HG02763 (cell line): ENCODE measurements at regions not wholly inside any gene's neighbourhood (a gene's known extent, or its start where the extent isn't known, plus 50 kb on each side); places are given as distances from the start of the nearest gene placed in this dataset.
A peak's percentile ranks its signal among the peaks of the same experiment; 100 is the strongest.

Experiments
- ATAC-seq: cut with Tn5 transposase; IDR thresholded peaks from one replicate; pipeline ENCODE4 v1.9.1; 2021; ENCODE audit warnings: mild to moderate bottlenecking, moderate library complexity; ENCODE audit not compliant: unreplicated experiment

DNA sequence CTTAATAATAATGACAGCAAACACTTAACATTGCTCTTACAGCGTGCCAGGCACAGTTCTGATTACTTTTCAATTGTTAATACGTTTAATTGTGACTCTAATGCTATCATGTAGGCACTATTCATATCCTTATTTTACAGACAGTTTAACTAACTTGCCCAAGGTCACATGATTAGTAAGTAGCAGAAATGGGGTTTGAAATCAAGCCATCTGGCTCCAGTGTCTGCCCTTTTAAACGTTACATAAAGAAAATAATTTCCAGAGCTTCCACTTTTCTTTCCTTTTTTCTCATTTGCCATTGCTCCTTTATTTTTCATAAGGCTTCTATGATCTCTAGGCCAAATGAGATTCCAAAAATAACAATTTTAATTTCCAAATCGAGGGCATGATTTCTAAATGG lies 50.6 kb upstream of the IKZF2 start:
- no peak for ATAC-seq

- ATAC-seq = no peak
Observed at GRCh38 chr2:213205944-213206343, 54.5 kb upstream of the IKZF2 start.

GRCh38 chr2:213213186-213213585 lies 61.8 kb upstream of the IKZF2 start:
- no peak for ATAC-seq

DNA sequence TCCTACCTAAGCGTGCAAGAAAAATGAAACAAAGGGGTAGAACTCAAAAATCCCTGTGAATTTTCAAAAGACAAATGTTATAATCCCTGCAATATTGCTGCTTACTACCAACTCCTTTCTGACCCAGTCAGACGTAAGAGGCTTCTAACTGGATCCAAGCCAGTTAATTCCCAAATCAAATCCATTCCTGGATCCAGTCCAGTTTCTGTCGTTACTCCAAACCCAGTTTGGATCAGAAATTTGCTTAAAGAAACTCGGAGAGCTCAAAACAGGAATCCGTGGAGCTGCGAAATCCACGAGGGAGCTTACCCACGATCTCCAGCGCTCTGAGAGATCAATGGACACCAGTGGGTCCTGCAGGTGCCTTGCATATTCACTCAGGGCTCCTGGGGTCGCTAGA lies 62.8 kb upstream of the IKZF2 start:
- ATAC-seq = no peak

DNA sequence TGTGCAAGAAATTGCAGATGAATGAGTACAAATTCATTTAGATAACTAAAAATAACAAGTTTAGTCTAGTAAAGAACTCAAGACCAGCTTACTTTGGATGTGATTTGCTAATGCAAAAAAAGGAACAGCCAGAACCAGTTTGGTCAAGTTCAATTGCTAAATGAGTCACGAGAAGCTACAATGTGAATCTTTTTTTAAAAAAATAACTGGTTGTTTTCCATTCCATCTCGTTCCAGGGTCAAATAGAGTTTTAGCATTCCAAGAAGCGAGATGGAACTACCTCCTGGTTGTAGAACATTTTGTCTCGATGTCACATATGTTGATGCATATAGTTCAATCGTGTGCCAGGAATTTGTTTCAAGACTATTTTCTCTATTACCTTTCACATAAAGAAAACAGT lies 65.0 kb upstream of the IKZF2 start:
- ATAC-seq = no peak

DNA sequence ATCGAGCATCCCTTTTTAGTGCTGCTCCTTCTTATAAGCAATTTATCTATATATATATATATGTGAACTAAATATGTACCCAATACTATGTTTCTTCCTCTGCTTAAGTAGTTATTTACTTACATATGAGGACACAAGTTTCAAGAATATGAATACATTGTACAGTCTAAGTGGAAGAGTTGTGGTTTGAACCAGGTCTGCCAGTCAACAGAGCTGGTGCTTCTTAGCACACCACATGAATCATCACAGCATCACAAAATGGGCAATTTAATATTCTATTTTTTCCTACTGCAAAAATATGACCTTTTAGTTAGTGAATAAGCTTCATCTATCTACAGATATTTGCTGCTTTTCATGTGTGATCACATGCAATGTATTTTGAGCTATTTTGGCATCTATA lies 64.4 kb upstream of the SPAG16 start:
- ATAC-seq = no peak

DNA sequence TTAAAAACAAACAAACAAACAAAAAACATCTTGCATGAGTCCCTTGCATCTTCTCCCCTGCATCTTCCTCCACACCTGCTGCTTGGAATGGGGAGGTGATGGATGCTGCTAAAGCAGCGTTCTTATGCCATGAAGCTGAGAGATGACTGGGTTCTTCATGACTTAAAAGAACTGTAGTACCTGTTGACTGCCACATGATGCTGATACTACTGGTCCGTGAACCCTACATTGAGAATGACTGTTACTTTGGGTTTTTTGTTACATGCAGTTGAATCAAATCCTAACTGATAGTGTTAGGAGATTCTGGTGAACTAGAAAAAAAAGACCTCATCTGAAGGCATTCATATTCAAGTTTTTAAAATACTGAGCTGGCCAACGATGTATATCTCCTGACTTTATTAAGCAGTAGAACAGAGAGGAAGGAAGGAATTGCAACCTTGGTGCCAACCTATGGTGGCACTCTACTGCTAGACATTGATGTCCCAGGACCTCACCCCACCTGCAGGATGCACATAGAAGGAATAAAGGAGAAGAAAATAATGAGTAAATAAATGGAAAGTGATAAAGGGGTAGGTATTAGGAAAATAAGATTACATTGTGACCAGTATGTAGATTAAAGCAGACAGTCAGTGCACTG lies 63.2 kb upstream of the SPAG16 start:
- no peak for ATAC-seq

GRCh38 chr2:213221957-213222356 lies 62.3 kb upstream of the SPAG16 start:
- ATAC-seq = no peak

DNA sequence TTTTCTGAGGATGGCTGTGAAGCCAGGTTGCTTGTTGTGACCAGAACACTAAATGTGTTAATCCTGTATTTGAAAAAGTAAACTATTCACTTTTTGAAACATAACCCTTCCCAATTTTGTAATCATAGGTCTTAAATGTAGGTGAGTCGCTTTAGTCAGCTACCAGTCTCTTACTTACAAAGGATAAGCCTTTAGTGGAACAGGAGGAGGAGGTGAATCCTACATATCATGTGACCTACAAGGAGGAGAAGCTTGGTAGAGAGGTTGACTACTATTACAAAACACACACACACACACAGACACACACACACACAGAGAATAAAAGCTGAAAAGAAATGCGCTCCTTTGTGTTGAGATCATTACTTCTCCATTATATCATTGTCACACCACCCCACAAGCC lies 59.9 kb upstream of the SPAG16 start:
- ATAC-seq = no peak

- no peak for ATAC-seq
Observed at GRCh38 chr2:213225866-213226265, 58.4 kb upstream of the SPAG16 start.

- peak; percentile 88 for ATAC-seq
Observed at GRCh38 chr2:213227458-213227857, 56.8 kb upstream of the SPAG16 start.

GRCh38 chr2:213228638-213229037 lies 55.6 kb upstream of the SPAG16 start:
- ATAC-seq = no peak

- ATAC-seq = no peak
Observed at GRCh38 chr2:213229814-213230213, 54.5 kb upstream of the SPAG16 start.

DNA sequence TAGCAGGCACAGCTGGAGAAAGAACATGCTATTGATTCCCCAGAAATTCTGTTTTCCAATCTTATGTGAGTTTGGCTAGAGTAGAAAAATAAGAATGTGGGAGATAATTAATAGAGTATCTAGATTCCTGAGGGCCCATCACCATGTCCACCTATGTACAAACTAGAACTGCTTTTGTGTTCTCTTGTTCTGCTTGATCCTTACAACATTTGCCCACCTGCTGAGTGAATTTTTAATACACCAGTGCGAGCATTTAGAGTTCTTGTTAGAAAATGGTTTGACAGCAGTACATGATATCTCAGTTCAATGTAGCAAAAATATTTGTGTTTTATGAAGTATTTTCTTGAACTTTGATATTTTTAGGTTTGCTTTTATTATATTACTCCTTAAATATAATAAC lies 52.3 kb upstream of the SPAG16 start:
- no peak for ATAC-seq

GRCh38 chr2:213232649-213233437 lies 51.4 kb upstream of the SPAG16 start:
- peak; percentile 91 for ATAC-seq

- no peak for ATAC-seq
Observed at GRCh38 chr2:213233438-213234330, 50.6 kb upstream of the SPAG16 start.
